HUES6 (cell line): ENCODE measurements at regions not wholly inside any gene's neighbourhood (a gene's known extent, or its start where the extent isn't known, plus 50 kb on each side); places are given as distances from the start of the nearest gene placed in this dataset.
A peak's percentile ranks its signal among the peaks of the same experiment; 100 is the strongest.

Source experiments
- H3K27ac ChIP-seq: 2 replicates; pipeline ENCODE4 v1.7.0; 2013; ENCODE audit warnings: low read depth, mild to moderate bottlenecking, low read length, inconsistent platforms
- H3K27me3 ChIP-seq: 2 replicates; pipeline ENCODE4 v1.6.1; 2013; ENCODE audit warnings: low read length; ENCODE audit not compliant: control insufficient read depth, insufficient read depth
- H3K36me3 ChIP-seq: 2 replicates; pipeline ENCODE4 v1.6.1; 2013; ENCODE audit warnings: low read length; ENCODE audit not compliant: control insufficient read depth, insufficient read depth
- H3K4me1 ChIP-seq: 2 replicates; pipeline ENCODE4 v1.6.1; 2013; ENCODE audit warnings: low read length; ENCODE audit not compliant: control insufficient read depth, insufficient read depth
- H3K4me3 ChIP-seq: 2 replicates; pipeline ENCODE4 v1.5.1; 2013; ENCODE audit warnings: low read depth, low read length
- H3K9ac ChIP-seq: one replicate; pipeline ENCODE4 v1.6.1; 2013; ENCODE audit warnings: mild to moderate bottlenecking, low read length
- H3K9me3 ChIP-seq: 2 replicates; pipeline ENCODE4 v1.6.1; 2013; ENCODE audit warnings: low read depth, low read length; ENCODE audit not compliant: control insufficient read depth, insufficient read depth

DNA sequence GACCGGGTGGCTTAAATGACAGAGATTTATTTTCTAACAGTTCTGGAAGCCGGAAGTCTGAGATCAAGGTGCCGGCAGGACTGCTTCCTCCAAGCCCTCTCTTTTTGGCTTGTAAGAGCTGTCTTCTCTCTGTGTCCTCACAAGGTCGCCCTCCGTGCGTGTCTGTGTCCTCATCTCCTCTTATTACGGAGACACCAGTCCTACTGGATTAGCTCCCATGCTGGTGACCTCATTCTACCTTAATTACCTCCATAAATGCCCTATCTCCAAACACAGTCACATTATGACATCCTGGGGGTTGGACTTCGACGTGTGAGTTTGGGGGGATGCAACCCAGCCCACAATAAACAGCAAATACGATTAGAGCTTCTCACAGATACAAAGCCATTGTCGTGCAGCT is 161.5 kb downstream of the FOXL1 start:
- Histone ChIP-seq H3K36me3 (peaks cover 4% of the 10 kb centered on the region; the same call in 1 of the 2 replicates), H3K4me3 (no peak overlapping the region), H3K9me3 (peaks cover 24% of the 10 kb centered on the region), H3K9ac (no peak overlapping the region), H3K4me1 (peaks cover 28% of the 10 kb centered on the region), H3K27me3 (no peaks in the 10 kb centered on the region), H3K27ac (no peak overlapping the region)

DNA sequence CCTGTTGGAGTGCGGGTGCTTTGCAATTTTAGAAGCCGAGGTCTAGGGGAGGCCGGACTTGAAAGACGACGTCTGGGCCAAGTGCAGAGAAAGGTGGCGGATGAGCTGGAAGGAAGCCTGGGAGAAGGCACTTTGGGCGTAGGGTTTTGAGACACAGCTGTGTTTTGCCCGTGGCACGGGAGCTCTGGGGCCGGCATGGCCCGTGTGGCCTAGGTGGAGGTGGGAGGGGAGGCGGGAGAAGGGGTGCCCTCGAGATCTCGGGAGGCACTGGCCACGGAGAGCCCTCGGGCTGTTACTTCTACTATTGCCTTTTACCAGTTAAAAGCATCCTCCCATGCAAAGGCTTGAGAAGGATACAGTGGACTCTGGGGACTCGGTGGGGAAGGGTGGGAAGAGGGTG is 161.9 kb downstream of the FOXL1 start:
- Histone ChIP-seq H3K9me3 (peaks cover 24% of the 10 kb centered on the region), H3K9ac (no peak overlapping the region), H3K27ac (no peak overlapping the region; the same call in 1 of the 2 replicates), H3K36me3 (peaks cover 4% of the 10 kb centered on the region; the same call in 1 of the 2 replicates), H3K27me3 (no peaks in the 10 kb centered on the region), H3K4me3 (no peak overlapping the region), H3K4me1 (peaks cover 25% of the 10 kb centered on the region)

DNA sequence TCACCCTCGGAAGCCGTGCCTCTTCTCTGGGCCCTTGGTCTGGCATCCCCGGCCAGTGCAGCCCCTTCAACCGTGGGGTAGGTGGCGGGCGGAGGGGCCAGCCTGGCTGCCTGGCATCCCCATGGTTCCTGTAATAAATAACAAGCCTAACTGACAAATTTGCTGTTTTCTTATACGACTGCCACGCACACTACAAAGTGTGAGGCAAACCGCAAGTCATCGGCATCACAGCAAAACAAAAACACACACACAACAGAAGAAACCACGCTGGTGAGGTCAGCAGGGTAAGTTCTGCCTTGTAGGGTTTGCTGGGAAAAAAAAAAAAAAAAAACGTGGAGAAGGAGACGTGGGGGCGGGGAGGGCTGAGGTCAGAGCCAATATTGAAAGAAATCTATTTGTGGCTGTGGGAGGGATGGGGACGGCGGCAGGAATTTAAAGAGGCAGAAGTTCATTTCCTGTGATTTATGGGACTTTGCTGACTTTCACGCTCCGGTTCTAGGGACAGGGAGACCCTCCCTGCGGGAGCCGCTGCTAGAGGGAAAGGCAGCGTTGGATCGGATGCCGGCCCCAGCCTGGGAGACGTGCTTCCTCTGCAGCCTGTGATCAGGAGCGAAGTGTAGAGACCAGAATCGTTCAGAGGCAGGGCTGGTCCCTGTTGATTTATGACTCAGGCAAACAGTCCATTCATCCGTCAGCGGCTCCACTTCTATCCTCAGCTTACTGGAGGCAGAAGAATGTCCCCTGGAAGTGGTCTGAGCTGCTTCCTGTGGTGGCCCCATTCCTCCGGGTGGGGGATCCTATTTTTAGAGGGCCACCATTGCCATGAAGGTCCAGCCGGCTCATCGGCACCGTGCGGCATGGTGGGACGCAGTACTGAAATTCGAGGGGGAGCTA is 162.8 kb downstream of the FOXL1 start:
- Histone ChIP-seq H3K9me3 (peaks cover 24% of the 10 kb centered on the region), H3K36me3 (peaks cover 4% of the 10 kb centered on the region; the same call in 1 of the 2 replicates), H3K9ac (peak overlapping the region; percentile 58), H3K4me1 (peaks cover 20% of the 10 kb centered on the region), H3K27ac (peak overlapping the region; percentile 66; the same call in 1 of the 2 replicates), H3K27me3 (no peaks in the 10 kb centered on the region), H3K4me3 (peak overlapping the region; percentile 27; the same call in 1 of the 2 replicates)

DNA sequence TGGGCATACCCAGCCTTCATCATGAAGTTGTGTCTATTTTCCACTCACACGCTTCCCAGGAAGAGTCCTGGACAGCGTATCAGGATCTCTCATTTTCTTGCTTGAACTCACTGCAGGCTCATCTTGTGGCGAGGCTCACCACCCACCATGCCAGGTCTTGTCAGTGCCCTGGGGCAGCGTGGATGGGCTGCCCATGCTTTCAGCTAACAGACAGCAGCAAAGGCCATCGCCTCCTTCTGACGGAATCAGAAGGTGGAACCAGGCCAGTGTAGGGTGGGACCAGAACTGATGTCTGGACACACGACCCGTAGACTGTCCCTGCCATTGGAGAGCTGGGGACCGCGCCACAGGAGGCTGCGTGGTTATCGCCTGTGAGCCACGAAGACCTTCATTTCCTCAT is 169.4 kb downstream of the FOXL1 start:
- Histone ChIP-seq H3K4me3 (no peak overlapping the region), H3K27ac (no peak overlapping the region; the same call in 1 of the 2 replicates), H3K4me1 (peaks cover 18% of the 10 kb centered on the region; the same call in 1 of the 2 replicates), H3K36me3 (no peaks in the 10 kb centered on the region), H3K9me3 (peaks cover 9% of the 10 kb centered on the region; the same call in 1 of the 2 replicates), H3K9ac (no peak overlapping the region), H3K27me3 (no peaks in the 10 kb centered on the region; the same call in 1 of the 2 replicates)

DNA sequence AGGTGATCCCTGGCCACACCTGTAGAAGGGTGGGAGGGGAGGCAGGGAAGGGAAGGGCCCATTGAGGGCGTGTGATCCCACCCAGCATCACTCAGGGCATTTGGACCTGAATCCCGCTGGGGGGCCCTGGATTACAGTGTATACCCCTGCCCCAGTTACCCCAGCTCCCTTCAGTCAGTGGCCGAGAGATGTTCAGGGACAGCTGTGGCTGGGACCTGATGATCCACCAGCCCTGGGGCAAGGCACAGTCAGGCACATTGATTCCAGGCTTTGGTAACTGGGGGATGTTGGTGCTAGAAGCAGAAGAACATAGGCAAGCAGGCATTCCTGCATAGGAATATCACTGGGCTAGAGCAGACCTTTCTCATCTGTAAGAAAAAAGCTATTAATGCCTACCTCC is 170.3 kb downstream of the FOXL1 start:
- H3K4me1 ChIP-seq = peaks cover 18% of the 10 kb centered on the region; the same call in 1 of the 2 replicates
- no peaks in the 10 kb centered on the region; the same call in 1 of the 2 replicates for H3K27me3 ChIP-seq
- H3K27ac ChIP-seq = no peak overlapping the region
- H3K9ac ChIP-seq = no peak overlapping the region
- H3K36me3 ChIP-seq = no peaks in the 10 kb centered on the region
- H3K4me3 ChIP-seq = no peak overlapping the region
- H3K9me3 ChIP-seq = peaks cover 9% of the 10 kb centered on the region; the same call in 1 of the 2 replicates

DNA sequence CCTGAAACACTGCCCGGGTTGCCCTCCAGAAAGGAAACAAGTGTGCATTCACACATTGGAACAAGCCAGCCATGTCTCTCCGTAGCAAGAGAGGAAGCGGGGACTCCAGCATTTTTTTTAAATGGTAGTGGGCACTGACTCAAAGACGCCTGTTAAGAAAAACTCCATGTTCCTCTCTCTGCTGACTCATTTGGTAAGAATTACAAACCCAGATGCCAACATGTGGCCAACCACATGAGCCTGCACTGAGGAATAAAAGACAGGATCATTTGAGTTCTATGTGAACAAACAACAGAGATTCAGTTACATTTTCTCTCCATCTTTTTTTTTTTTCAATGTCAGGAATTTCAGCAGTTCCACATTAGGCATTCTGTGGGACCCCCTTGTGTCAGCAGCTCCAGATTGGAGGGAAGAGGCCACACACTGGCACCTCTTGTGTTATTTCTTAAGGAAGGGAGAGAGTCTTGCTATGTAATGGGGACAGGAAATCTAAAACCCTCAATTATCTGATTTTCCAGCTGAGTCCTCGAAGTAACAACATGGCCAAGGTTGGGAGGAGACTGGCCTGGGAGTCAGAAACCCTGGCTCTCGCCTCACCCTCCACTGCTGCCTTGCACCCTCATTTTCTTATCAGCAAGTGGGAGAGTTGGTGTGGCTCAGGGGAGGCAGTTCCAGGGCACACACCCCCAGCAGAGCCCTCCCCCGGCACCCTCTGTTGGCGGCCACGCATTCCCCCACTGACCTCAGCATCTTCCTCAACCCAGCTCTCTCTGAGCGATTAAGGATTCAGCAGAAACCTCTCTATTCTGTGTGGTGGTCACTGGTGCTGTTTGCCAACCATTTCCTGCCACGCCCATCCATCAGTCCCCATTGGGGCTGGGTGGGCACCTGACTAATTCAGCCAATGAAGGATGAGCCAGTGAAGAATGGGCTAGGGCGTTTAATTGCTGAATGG is 173.0 kb downstream of the FOXL1 start:
- H3K27ac ChIP-seq = no peak overlapping the region

DNA sequence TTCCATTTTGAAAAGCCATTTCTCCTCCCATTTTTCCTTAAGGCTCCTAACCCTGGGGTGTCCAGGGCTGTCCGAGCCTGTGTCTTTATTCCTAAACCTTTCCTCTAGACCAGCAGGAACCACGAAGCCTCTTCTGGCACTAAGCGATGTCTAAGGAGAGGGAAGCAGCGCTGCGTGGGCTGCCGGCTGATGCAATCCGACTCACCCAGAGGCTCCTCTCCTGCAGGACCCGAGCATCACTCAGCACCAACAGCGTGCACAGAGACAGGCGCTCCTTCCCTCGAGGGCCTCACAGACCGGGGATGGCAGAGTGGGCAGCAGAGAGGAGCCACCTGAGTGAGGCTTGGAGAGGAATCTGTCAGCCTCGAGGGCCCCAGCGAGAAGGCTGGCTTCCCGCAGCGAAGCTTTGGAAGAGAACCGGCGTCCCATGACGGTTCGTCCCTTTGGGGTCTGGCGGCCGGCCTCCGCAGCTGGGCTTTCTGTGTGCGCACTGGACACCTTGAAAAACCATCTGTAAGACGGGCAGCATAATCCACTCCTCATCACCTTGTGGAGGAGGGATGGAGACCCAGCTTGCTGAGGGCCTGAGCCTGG is 174.3 kb downstream of the FOXL1 start:
- Histone ChIP-seq H3K36me3 (no peaks in the 10 kb centered on the region), H3K9ac (no peak overlapping the region), H3K27ac (no peak overlapping the region), H3K27me3 (no peaks in the 10 kb centered on the region; the same call in 1 of the 2 replicates), H3K4me3 (no peak overlapping the region), H3K4me1 (peaks cover 22% of the 10 kb centered on the region; the same call in 1 of the 2 replicates), H3K9me3 (peaks cover 9% of the 10 kb centered on the region; the same call in 1 of the 2 replicates)

More for the DNA sequence above, 173.0 kb downstream of the FOXL1 start:
- Histone ChIP-seq H3K9ac (no peak overlapping the region), H3K4me3 (no peak overlapping the region), H3K9me3 (peaks cover 9% of the 10 kb centered on the region; the same call in 1 of the 2 replicates), H3K4me1 (peaks cover 15% of the 10 kb centered on the region; the same call in 1 of the 2 replicates), H3K36me3 (no peaks in the 10 kb centered on the region), H3K27me3 (no peaks in the 10 kb centered on the region; the same call in 1 of the 2 replicates)

DNA sequence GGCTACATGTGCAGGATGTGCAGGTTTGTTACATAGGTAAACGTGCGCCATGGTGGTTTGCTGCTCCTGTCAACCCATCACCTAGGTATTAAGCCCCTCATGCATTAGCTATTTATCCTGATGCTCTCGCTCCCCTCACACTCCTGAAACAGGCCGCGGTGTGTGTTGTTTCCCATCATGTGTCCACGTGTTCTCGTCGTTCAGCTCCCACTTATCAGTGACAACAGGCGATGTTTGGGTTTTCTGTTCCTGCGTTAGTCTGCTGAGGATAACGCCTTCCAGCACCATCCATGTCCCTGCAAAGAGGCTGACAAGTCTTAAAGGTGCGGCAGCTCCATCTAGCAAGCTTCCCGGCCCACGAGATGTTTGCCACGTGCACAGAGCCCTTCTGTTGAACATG is 175.1 kb downstream of the FOXL1 start:
- Histone ChIP-seq H3K36me3 (no peaks in the 10 kb centered on the region), H3K4me3 (no peak overlapping the region), H3K9ac (no peak overlapping the region)

DNA sequence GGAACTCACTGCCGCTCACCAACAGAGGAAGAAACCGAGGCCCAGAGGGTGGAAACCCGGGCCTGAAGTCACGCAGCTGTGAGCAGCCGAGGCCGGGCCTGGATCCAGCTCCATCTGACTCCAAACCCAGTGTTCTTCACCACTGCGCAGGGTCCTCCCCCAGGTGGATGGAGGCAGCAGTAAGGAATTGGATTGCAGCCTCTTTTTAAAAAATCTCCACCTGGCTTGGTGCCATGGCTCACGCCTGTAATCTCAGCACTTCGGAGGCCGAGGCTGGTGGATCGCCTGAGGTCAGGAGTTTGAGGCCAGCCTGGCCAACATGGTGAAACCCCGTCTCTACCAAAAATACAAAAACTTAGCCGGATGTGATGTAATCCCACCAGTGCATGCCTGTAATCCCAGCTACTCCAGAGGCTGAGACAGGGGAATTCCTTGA is 177.2 kb downstream of the FOXL1 start:
- Histone ChIP-seq H3K36me3 (no peaks in the 10 kb centered on the region), H3K4me3 (no peak overlapping the region), H3K27ac (no peak overlapping the region), H3K4me1 (peaks cover 33% of the 10 kb centered on the region), H3K27me3 (no peaks in the 10 kb centered on the region), H3K9ac (no peak overlapping the region), H3K9me3 (no peaks in the 10 kb centered on the region)

More for the DNA sequence above, 175.1 kb downstream of the FOXL1 start:
- no peak overlapping the region for H3K27ac ChIP-seq
- H3K27me3 ChIP-seq = no peaks in the 10 kb centered on the region
- H3K4me1 ChIP-seq = peaks cover 18% of the 10 kb centered on the region; the same call in 1 of the 2 replicates
- peaks cover 9% of the 10 kb centered on the region; the same call in 1 of the 2 replicates for H3K9me3 ChIP-seq
